GM23338 (cell line): ENCODE measurements at regions not wholly inside any gene's neighbourhood (a gene's known extent, or its start where the extent isn't known, plus 50 kb on each side); places are given as distances from the start of the nearest gene placed in this dataset.

ENCODE experiments used
- ATAC-seq: fragments of 200-7000 bp; cut with Tn5 transposase; 3 replicates; pipeline ENCODE4 v1.9.1; 2020
- DNase-seq: peaks from one replicate; pipeline ENCODE4 v3.0.0-alpha.2; 2015; ENCODE audit warnings: low spot score
- H2AFZ ChIP-seq: fragments of 200-600 bp; sonication (generic); 2 replicates; pipeline ENCODE4 v1.8.0; 2016; ENCODE audit warnings: antibody characterized with exemption, mild to moderate bottlenecking, moderate library complexity
- H3F3A ChIP-seq: fragments of 200-600 bp; sonication (generic); replicated peaks from 2 replicates; pipeline ENCODE4 v1.8.0; 2017; ENCODE audit warnings: antibody characterized with exemption, mixed run types, low read depth
- H3K27ac ChIP-seq: fragments of 200-600 bp; sonication (generic); 2 replicates; pipeline ENCODE4 v1.6.1; 2016; ENCODE audit warnings: low read depth
- H3K27me3 ChIP-seq: fragments of 200-600 bp; sonication (generic); 2 replicates; pipeline ENCODE4 v1.8.0; 2016; ENCODE audit warnings: mild to moderate bottlenecking, mixed run types, moderate library complexity; ENCODE audit not compliant: insufficient read depth
- H3K36me3 ChIP-seq: fragments of 200-600 bp; sonication (generic); 2 replicates; pipeline ENCODE4 v1.8.0; 2016; ENCODE audit warnings: mild to moderate bottlenecking; ENCODE audit not compliant: insufficient read depth
- H3K4me1 ChIP-seq: fragments of 200-600 bp; sonication (generic); 2 replicates; pipeline ENCODE4 v1.8.0; 2016; ENCODE audit warnings: mild to moderate bottlenecking, moderate library complexity; ENCODE audit not compliant: insufficient read depth
- H3K4me2 ChIP-seq: fragments of 200-600 bp; sonication (generic); 2 replicates; pipeline ENCODE4 v1.7.1; 2017; ENCODE audit warnings: mixed run types
- H3K4me3 ChIP-seq: fragments of 200-600 bp; sonication (generic); 2 replicates; pipeline ENCODE4 v1.6.1; 2016; ENCODE audit warnings: mixed run types
- H3K79me2 ChIP-seq: fragments of 200-600 bp; sonication (generic); replicated peaks from 2 replicates; pipeline ENCODE4 v1.8.0; 2017; ENCODE audit warnings: mild to moderate bottlenecking; ENCODE audit not compliant: insufficient read depth
- H3K9me2 ChIP-seq: fragments of 200-600 bp; sonication (generic); 2 replicates; pipeline ENCODE4 v1.8.0; 2017; ENCODE audit not compliant: insufficient read depth
- H4K20me1 ChIP-seq: fragments of 200-600 bp; sonication (generic); replicated peaks from 2 replicates; pipeline ENCODE4 v1.8.0; 2017; ENCODE audit warnings: mild to moderate bottlenecking; ENCODE audit not compliant: insufficient read depth
- H3K27ac Mint-ChIP-seq: 2 replicates; pipeline ENCODE4 v1.8.0; 2020; ENCODE audit warnings: inconsistent platforms, mild to moderate bottlenecking, moderate library complexity, mixed read lengths
- H3K27me3 Mint-ChIP-seq: 3 replicates; pipeline ENCODE4 v1.8.0; 2022; ENCODE audit warnings: low read depth, mild to moderate bottlenecking, moderate library complexity, mixed read lengths, inconsistent platforms; ENCODE audit not compliant: insufficient read depth, poor library complexity
- H3K36me3 Mint-ChIP-seq: 3 replicates; pipeline ENCODE4 v1.8.0; 2021; ENCODE audit warnings: low read depth, mild to moderate bottlenecking, inconsistent platforms, moderate library complexity, mixed read lengths
- H3K4me1 Mint-ChIP-seq: 3 replicates; pipeline ENCODE4 v1.8.0; 2020; ENCODE audit warnings: mild to moderate bottlenecking, inconsistent platforms, mixed read lengths
- H3K4me3 Mint-ChIP-seq: 3 replicates; pipeline ENCODE4 v1.8.0; 2021; ENCODE audit warnings: moderate library complexity, mild to moderate bottlenecking, inconsistent platforms, mixed read lengths
- H3K9me3 Mint-ChIP-seq: 3 replicates; pipeline ENCODE4 v1.8.0; 2020; ENCODE audit warnings: moderate library complexity, mild to moderate bottlenecking, inconsistent platforms, mixed read lengths
- EZH2 ChIP-seq: fragments of 200-600 bp; sonication (generic); IDR thresholded peaks from one replicate; pipeline ENCODE4 v1.8.0; 2017; ENCODE audit warnings: antibody characterized with exemption, mild to moderate bottlenecking, low read depth; ENCODE audit not compliant: unreplicated experiment
- NANOG ChIP-seq: IDR thresholded peaks from 2 replicates; pipeline ENCODE4 v1.6.1; 2016; ENCODE audit warnings: antibody characterized with exemption, borderline replicate concordance
- ZNF114 ChIP-seq: fragments of 250-450 bp; sonication (Bioruptor Pico); IDR thresholded peaks from 2 replicates; pipeline ENCODE4 v1.5.0; 2020; ENCODE audit warnings: mild to moderate bottlenecking, moderate library complexity
- TF ChIP-seq, protein P1 (sequence below): fragments of 250-450 bp; sonication (Bioruptor Pico); IDR thresholded peaks from 2 replicates; pipeline ENCODE4 v1.5.0; 2020; ENCODE audit warnings: mild to moderate bottlenecking, moderate library complexity

DNA sequence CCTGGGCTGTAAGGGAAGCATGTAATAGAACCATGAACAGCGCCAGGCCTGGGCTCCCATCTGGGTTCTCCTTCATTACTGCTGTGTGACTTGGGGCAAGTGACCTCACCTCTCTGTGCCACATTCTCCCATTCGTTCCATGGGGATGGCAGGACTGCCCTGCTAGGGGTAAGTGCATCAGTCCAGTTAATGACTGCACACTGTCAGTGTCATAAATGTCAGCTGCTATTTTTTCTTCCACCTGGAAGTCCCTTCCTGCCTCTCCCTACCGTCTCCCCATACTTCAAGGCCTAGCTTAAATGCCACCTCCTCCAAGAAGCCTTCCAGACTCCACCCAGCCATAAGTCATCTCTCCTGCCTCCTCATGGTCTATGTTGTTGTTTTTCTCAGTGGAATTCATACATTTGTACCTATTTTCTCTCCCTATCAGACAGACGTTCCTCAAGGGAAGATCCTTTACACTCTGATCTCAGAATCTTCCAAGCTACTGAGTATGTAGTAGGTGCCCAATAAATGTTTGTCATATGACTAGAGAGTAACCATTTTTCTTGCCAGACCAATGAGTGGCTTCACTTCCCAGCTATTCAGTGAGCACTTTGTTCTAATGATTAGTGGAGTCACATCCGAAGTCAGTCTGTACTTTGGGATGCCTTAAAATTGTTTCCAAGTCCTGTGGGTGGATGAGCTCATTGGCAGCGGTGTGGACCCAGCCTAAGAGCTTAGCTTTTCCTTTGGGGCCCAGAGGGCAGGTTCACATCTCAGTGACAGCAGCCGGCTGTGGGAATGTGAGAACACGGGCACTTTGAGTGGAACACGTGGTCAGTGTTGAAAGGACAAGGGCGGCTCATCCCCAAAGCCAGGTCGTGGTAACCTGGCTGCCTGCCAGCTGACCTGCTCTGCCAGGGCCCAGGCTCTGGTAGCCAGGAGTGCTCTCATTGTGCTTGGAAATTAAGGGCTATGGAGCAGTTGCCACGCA, 147.5 kb upstream of the GSE1 start:
- H2AFZ ChIP-seq: no peak overlapping the region
- DNase-seq (no peak), ATAC-seq (no peak)
- H3K27ac ChIP-seq: no peak overlapping the region
- peaks cover 34% of the 10 kb centered on the region for H3K27me3 ChIP-seq
- H3K79me2 ChIP-seq: no peaks in the 10 kb centered on the region
- Mint-ChIP-seq H3K27me3 (peaks cover 29% of the 10 kb centered on the region), H3K27ac (no peak overlapping the region), H3K4me1 (peaks cover 18% of the 10 kb centered on the region), H3K9me3 (no peaks in the 10 kb centered on the region), H3K36me3 (no peaks in the 10 kb centered on the region; the same call in 2 of the 3 replicates), H3K4me3 (no peak overlapping the region; the same call in 2 of the 3 replicates)
- H3F3A ChIP-seq: peaks cover 6% of the 10 kb centered on the region; the same call in 1 of the 2 replicates
- H3K36me3 ChIP-seq: no peaks in the 10 kb centered on the region
- H4K20me1 ChIP-seq: peaks cover 9% of the 10 kb centered on the region; the same call in 1 of the 2 replicates
- no peaks in the 10 kb centered on the region for H3K9me2 ChIP-seq
- no peak overlapping the region for H3K4me2 ChIP-seq
- H3K4me1 ChIP-seq: peaks cover 17% of the 10 kb centered on the region
- TF ChIP-seq ZNF114 (CRISPR knock-in tag): no peak
- TF ChIP-seq NANOG: no peak
- TF ChIP-seq, protein P1, sequence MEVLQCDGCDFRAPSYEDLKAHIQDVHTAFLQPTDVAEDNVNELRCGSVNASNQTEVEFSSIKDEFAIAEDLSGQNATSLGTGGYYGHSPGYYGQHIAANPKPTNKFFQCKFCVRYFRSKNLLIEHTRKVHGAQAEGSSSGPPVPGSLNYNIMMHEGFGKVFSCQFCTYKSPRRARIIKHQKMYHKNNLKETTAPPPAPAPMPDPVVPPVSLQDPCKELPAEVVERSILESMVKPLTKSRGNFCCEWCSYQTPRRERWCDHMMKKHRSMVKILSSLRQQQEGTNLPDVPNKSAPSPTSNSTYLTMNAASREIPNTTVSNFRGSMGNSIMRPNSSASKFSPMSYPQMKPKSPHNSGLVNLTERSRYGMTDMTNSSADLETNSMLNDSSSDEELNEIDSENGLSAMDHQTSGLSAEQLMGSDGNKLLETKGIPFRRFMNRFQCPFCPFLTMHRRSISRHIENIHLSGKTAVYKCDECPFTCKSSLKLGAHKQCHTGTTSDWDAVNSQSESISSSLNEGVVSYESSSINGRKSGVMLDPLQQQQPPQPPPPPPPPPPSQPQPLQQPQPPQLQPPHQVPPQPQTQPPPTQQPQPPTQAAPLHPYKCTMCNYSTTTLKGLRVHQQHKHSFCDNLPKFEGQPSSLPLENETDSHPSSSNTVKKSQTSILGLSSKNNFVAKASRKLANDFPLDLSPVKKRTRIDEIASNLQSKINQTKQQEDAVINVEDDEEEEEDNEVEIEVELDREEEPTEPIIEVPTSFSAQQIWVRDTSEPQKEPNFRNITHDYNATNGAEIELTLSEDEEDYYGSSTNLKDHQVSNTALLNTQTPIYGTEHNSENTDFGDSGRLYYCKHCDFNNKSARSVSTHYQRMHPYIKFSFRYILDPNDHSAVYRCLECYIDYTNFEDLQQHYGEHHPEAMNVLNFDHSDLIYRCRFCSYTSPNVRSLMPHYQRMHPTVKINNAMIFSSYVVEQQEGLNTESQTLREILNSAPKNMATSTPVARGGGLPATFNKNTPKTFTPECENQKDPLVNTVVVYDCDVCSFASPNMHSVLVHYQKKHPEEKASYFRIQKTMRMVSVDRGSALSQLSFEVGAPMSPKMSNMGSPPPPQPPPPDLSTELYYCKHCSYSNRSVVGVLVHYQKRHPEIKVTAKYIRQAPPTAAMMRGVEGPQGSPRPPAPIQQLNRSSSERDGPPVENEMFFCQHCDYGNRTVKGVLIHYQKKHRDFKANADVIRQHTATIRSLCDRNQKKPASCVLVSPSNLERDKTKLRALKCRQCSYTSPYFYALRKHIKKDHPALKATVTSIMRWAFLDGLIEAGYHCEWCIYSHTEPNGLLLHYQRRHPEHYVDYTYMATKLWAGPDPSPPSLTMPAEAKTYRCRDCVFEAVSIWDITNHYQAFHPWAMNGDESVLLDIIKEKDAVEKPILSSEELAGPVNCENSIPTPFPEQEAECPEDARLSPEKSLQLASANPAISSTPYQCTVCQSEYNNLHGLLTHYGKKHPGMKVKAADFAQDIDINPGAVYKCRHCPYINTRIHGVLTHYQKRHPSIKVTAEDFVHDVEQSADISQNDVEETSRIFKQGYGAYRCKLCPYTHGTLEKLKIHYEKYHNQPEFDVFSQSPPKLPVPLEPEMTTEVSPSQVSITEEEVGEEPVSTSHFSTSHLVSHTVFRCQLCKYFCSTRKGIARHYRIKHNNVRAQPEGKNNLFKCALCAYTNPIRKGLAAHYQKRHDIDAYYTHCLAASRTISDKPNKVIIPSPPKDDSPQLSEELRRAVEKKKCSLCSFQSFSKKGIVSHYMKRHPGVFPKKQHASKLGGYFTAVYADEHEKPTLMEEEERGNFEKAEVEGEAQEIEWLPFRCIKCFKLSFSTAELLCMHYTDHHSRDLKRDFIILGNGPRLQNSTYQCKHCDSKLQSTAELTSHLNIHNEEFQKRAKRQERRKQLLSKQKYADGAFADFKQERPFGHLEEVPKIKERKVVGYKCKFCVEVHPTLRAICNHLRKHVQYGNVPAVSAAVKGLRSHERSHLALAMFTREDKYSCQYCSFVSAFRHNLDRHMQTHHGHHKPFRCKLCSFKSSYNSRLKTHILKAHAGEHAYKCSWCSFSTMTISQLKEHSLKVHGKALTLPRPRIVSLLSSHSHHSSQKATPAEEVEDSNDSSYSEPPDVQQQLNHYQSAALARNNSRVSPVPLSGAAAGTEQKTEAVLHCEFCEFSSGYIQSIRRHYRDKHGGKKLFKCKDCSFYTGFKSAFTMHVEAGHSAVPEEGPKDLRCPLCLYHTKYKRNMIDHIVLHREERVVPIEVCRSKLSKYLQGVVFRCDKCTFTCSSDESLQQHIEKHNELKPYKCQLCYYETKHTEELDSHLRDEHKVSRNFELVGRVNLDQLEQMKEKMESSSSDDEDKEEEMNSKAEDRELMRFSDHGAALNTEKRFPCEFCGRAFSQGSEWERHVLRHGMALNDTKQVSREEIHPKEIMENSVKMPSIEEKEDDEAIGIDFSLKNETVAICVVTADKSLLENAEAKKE (CRISPR knock-in tag): no peak
- TF ChIP-seq EZH2: no peak
- no peak overlapping the region for H3K4me3 ChIP-seq
